ENCODE measurements at regions not wholly inside any gene's neighbourhood (a gene's known extent, or its start where the extent isn't known, plus 50 kb on each side); places are given as distances from the start of the nearest gene placed in this dataset.

DNA sequence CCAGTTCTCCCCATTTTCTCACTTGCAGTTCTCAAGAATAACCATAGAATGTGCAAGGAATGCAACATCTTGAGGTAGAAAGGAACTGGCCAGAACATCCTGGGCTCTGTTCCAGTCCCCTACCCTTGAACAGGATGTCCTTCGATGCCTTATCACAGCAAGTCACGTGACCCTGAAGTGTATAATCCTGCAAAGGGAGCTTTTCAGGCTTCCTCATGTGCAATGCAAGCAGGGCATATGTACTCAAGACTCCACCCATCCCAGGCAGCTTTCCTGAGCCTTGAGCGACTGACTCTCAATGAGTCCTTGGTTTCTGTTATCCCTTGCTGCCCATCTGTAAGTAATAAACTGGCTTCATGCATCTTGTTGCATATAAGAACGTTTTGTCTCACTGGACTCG is 311.0 kb downstream of the MRPL39 start:
- no peak for DNase-seq
- Histone ChIP-seq H3K27me3 (ENCODE audit: low read depth) (no peaks in the 10 kb centered on the region), H3K27ac (replicated peaks) (no peak overlapping the region), H3K9me3 (replicated peaks) (peaks cover 9% of the 10 kb centered on the region), H3K4me3 (no peak overlapping the region), H3K36me3 (no peaks in the 10 kb centered on the region), H3K4me1 (no peaks in the 10 kb centered on the region)
- intact Hi-C loops (cut with micrococcal nuclease) = no loop called here
- TF ChIP-seq, protein P1, sequence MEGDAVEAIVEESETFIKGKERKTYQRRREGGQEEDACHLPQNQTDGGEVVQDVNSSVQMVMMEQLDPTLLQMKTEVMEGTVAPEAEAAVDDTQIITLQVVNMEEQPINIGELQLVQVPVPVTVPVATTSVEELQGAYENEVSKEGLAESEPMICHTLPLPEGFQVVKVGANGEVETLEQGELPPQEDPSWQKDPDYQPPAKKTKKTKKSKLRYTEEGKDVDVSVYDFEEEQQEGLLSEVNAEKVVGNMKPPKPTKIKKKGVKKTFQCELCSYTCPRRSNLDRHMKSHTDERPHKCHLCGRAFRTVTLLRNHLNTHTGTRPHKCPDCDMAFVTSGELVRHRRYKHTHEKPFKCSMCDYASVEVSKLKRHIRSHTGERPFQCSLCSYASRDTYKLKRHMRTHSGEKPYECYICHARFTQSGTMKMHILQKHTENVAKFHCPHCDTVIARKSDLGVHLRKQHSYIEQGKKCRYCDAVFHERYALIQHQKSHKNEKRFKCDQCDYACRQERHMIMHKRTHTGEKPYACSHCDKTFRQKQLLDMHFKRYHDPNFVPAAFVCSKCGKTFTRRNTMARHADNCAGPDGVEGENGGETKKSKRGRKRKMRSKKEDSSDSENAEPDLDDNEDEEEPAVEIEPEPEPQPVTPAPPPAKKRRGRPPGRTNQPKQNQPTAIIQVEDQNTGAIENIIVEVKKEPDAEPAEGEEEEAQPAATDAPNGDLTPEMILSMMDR (IDR thresholded peaks at IDR 0.05; ENCODE audit: borderline replicate concordance) = no peak

DNA sequence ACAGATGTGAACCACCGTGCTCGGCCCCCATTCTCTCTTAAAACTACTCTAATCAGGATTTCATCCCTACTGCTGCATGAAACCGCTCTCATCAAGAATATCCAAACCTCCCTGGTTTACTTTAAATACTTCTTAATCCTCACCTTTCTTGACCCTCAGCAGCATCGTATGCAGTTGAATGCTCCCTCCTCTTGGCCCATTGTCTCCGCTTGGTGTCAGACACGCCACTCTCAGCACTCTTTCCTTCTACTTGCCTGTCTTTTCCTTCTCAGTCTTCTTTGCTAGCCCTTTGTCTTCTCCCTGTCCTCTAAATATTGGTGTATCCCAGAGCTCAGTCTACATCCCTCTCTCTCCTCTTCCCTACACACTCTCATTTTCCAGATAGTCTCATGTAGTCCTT is 314.9 kb downstream of the MRPL39 start:
- Histone ChIP-seq H3K9me3 (replicated peaks) (peaks cover 9% of the 10 kb centered on the region), H3K4me3 (no peak overlapping the region), H3K27ac (replicated peaks) (no peak overlapping the region), H3K27me3 (ENCODE audit: low read depth) (no peaks in the 10 kb centered on the region), H3K4me1 (no peaks in the 10 kb centered on the region), H3K36me3 (no peaks in the 10 kb centered on the region)
- TF ChIP-seq, protein P1 (IDR thresholded peaks at IDR 0.05; ENCODE audit: borderline replicate concordance) = no peak
- intact Hi-C loops (cut with micrococcal nuclease) = no loop called here
- no peak for DNase-seq

DNA sequence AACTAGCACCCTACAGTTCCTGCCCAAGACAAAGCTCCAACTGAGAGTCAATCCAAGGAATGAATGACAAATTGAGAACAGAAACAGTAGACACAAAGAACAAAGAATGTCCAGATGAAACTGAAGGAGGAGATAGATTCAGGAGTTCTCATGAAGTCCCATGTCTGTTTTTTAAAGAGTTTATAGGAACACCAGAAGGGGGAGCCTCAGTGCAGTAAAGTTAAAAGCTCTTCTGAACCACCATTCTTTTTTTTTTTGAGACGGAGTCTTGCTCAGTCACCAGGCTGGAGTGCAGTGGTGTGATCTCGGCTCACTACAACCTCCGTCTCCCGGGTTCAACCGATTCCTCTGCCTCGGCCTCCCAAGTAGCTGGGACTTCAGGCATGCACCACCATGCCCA is 323.6 kb downstream of the MRPL39 start:
- Histone ChIP-seq H3K27me3 (ENCODE audit: low read depth) (no peaks in the 10 kb centered on the region), H3K4me3 (no peak overlapping the region), H3K4me1 (no peaks in the 10 kb centered on the region), H3K36me3 (no peaks in the 10 kb centered on the region), H3K27ac (replicated peaks) (no peak overlapping the region), H3K9me3 (replicated peaks) (no peaks in the 10 kb centered on the region)
- intact Hi-C loops (cut with micrococcal nuclease) = no loop called here
- TF ChIP-seq, protein P1 (IDR thresholded peaks at IDR 0.05; ENCODE audit: borderline replicate concordance) = no peak
- DNase-seq = no peak

DNA sequence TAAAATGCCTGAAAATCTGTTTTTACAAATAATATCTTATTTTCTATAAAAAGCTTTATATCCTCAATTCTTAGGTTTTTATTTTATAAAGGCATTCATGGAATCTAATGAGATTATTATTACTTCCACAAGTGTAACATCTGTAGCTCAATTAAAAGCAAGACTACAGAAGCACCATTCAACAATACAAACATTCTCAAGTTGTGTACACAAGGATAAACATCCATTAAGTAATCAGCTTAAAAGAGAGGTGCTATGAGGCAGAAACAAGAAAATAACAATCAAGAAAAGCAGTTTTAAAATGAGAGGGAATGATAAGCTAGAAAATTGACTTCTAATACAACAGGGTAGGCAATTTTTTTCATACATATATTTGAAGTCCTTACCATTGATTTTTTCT is 326.1 kb downstream of the MRPL39 start:
- H3K27ac ChIP-seq (replicated peaks) = no peak overlapping the region
- no peaks in the 10 kb centered on the region for H3K36me3 ChIP-seq
- no peak overlapping the region for H3K4me3 ChIP-seq
- H3K4me1 ChIP-seq = no peaks in the 10 kb centered on the region
- intact Hi-C loops (cut with micrococcal nuclease) = no loop called here
- no peaks in the 10 kb centered on the region for H3K9me3 ChIP-seq (replicated peaks)
- no peak for DNase-seq
- H3K27me3 ChIP-seq (ENCODE audit: low read depth) = no peaks in the 10 kb centered on the region
- TF ChIP-seq, protein P1 (IDR thresholded peaks at IDR 0.05; ENCODE audit: borderline replicate concordance) = no peak

DNA sequence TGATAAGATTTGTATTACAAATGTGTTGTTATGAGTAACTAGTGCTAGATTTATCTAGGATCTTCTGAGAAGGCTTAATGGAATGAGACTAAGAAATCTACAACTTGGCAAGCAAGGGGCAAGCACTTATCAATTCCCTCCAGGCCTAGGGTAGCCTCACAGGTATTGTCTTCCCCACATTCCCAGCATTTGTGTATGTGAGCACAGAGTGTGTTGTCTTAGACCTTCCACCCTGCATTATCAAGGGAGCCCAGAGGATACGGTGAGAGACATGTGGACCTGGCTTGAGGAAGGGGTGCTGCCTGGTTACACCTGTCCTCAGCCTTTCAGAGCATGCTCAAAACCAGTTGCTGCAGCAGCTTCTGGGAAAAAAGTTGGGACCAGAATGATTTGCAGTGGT is 327.2 kb downstream of the MRPL39 start:
- no peak overlapping the region for H3K4me3 ChIP-seq
- TF ChIP-seq, protein P1 (IDR thresholded peaks at IDR 0.05; ENCODE audit: borderline replicate concordance) = no peak
- no peak overlapping the region for H3K27ac ChIP-seq (replicated peaks)
- intact Hi-C loops (cut with micrococcal nuclease) = no loop called here
- no peaks in the 10 kb centered on the region for H3K9me3 ChIP-seq (replicated peaks)
- H3K36me3 ChIP-seq = no peaks in the 10 kb centered on the region
- DNase-seq = no peak
- no peaks in the 10 kb centered on the region for H3K4me1 ChIP-seq
- no peaks in the 10 kb centered on the region for H3K27me3 ChIP-seq (ENCODE audit: low read depth)

DNA sequence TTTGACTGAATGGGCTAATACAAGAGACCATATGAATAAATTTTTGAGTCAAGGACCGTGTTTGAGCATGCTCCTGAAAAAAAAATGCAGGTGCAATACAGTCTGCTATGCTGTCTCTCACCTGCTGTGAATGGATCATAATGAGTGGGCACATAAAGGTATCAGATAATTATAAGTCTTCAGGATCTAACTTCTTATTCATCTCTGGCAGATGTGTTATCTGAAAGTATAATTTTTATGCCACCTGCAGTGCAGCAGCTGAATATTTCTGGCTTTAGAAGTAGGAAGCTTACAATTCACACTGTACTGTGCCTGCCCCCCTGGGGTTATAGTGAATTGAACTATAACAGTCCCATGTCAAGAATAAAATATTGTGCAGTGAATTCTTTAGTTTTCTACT is 333.3 kb downstream of the MRPL39 start:
- H3K36me3 ChIP-seq = no peaks in the 10 kb centered on the region
- intact Hi-C loops (cut with micrococcal nuclease) = no loop called here

More for the DNA sequence above, 333.3 kb downstream of the MRPL39 start:
- no peaks in the 10 kb centered on the region for H3K27me3 ChIP-seq (ENCODE audit: low read depth)
- TF ChIP-seq, protein P1 (IDR thresholded peaks at IDR 0.05; ENCODE audit: borderline replicate concordance) = no peak
- H3K4me3 ChIP-seq = no peak overlapping the region
- DNase-seq = no peak
- no peak overlapping the region for H3K27ac ChIP-seq (replicated peaks)
- H3K4me1 ChIP-seq = no peaks in the 10 kb centered on the region
- peaks cover 16% of the 10 kb centered on the region for H3K9me3 ChIP-seq (replicated peaks)

Data from left ventricle myocardium inferior (tissue), 1 donor.